Type B pancreatic cell (in vitro differentiated cells): ENCODE measurements at regions not wholly inside any gene's neighbourhood (a gene's known extent, or its start where the extent isn't known, plus 50 kb on each side); places are given as distances from the start of the nearest gene placed in this dataset.
A peak's percentile ranks its signal among the peaks of the same experiment; 100 is the strongest.

Source experiments
- DNase-seq: peaks from one replicate; pipeline ENCODE4 v3.0.0; 2021; ENCODE audit warnings: mixed read lengths; ENCODE audit not compliant: unreplicated experiment; ENCODE audit errors: extremely low spot score
- H3K27ac Mint-ChIP-seq: 2 replicates; pipeline ENCODE4 v1.8.0; 2021; ENCODE audit warnings: mild to moderate bottlenecking, mixed read lengths
- H3K27me3 Mint-ChIP-seq: 2 replicates; pipeline ENCODE4 v1.8.0; 2021; ENCODE audit warnings: mixed read lengths
- H3K36me3 Mint-ChIP-seq: 2 replicates; pipeline ENCODE4 v1.8.0; 2021; ENCODE audit warnings: mixed read lengths
- H3K4me1 Mint-ChIP-seq: one replicate; pipeline ENCODE4 v1.8.0; 2021; ENCODE audit warnings: mixed read lengths; ENCODE audit not compliant: unreplicated experiment
- H3K4me3 Mint-ChIP-seq: 2 replicates; pipeline ENCODE4 v1.8.0; 2021; ENCODE audit warnings: mild to moderate bottlenecking, mixed read lengths
- H3K9me3 Mint-ChIP-seq: 2 replicates; pipeline ENCODE4 v1.8.0; 2021; ENCODE audit warnings: mixed read lengths
- CTCF ChIP-seq: fragments of 200-600 bp; sonication (generic); conservative IDR thresholded peaks from 2 replicates; pipeline ENCODE4 v1.5.0; 2021; ENCODE audit warnings: antibody characterized with exemption, mild to moderate bottlenecking

- H3K4me1 Mint-ChIP-seq: no peaks in the 10 kb centered on the region
- H3K4me3 Mint-ChIP-seq: no peak overlapping the region
- no peak for TF ChIP-seq CTCF
Observed at GRCh38 chr14:49314737-49315136, 271.4 kb downstream of the RPS29 start.

DNA sequence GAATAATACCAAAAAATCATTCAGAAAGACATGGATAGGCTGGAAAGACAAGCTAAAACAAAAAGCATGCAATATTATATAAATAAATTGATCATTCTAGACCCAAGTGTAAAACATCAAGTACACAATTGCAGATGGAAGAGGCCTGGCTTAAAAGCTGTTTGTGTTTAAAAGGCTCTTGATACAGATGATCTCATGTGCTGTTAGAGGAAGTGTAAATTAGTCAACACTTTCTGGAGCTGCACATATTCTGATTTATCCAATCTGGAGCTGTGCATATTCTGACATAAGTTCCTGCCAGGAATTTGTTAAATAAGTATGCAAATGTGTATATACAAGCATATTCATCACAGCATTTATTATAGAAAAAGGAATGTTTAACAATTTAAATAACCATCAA is 273.1 kb downstream of the RPS29 start:
- H3K9me3 Mint-ChIP-seq: no peaks in the 10 kb centered on the region
- no peak overlapping the region for H3K4me3 Mint-ChIP-seq
- TF ChIP-seq CTCF: no peak
- no peak overlapping the region for H3K27ac Mint-ChIP-seq
- no peak for DNase-seq
- peaks cover 3% of the 10 kb centered on the region for H3K27me3 Mint-ChIP-seq
- no peaks in the 10 kb centered on the region for H3K4me1 Mint-ChIP-seq
- H3K36me3 Mint-ChIP-seq: no peaks in the 10 kb centered on the region

More at GRCh38 chr14:49314737-49315136, 271.4 kb downstream of the RPS29 start:
- no peaks in the 10 kb centered on the region for H3K36me3 Mint-ChIP-seq
- H3K27ac Mint-ChIP-seq: no peak overlapping the region
- no peak for DNase-seq
- H3K27me3 Mint-ChIP-seq: peaks cover 3% of the 10 kb centered on the region
- H3K9me3 Mint-ChIP-seq: no peaks in the 10 kb centered on the region

- Mint-ChIP-seq H3K27me3 (no peaks in the 10 kb centered on the region), H3K4me3 (no peak overlapping the region), H3K4me1 (no peaks in the 10 kb centered on the region), H3K27ac (no peak overlapping the region), H3K36me3 (no peaks in the 10 kb centered on the region), H3K9me3 (no peaks in the 10 kb centered on the region)
- no peak for TF ChIP-seq CTCF
- DNase-seq: no peak
Observed at GRCh38 chr14:49310298-49310697, 275.9 kb downstream of the RPS29 start.

DNA sequence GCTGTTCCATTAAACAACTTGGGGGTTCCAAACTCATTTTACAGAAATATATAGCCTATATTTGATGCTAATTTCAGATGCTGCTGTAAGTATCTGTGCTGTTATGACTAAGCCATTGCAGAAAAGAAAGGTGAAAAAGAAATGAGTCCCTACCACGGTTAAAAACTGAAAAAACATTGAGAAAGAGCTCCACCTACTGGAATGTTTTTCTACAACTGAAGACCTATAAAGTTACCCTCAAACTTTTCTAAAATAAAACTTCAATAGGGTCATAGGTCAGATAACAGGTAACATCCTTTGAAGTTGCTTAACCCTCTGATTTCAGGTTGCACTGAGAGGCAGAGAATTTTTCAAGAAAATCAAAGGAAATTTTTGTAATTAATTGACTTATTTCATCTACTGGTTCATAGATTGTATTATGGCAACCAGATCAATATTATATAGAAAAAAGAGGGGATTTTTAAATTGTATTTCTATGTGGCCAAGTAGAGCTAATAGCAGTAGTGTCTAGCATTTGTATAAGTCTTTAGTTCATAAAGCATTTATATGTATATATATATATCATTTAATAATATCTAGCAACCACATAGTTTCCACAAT is 279.9 kb downstream of the RPS29 start:
- H3K9me3 Mint-ChIP-seq: no peaks in the 10 kb centered on the region
- peaks cover 4% of the 10 kb centered on the region for H3K27me3 Mint-ChIP-seq
- TF ChIP-seq CTCF: peak; percentile 76
- H3K4me3 Mint-ChIP-seq: no peak overlapping the region
- H3K27ac Mint-ChIP-seq: no peak overlapping the region
- no peak for DNase-seq
- H3K36me3 Mint-ChIP-seq: no peaks in the 10 kb centered on the region
- no peaks in the 10 kb centered on the region for H3K4me1 Mint-ChIP-seq

GRCh38 chr14:49303946-49304516 is 282.1 kb downstream of the RPS29 start:
- Mint-ChIP-seq H3K27me3 (peaks cover 4% of the 10 kb centered on the region), H3K27ac (no peak overlapping the region), H3K36me3 (no peaks in the 10 kb centered on the region), H3K4me3 (no peak overlapping the region), H3K9me3 (no peaks in the 10 kb centered on the region), H3K4me1 (no peaks in the 10 kb centered on the region)
- TF ChIP-seq CTCF: no peak
- no peak for DNase-seq
